ENCODE measurements at regions not wholly inside any gene's neighbourhood (a gene's known extent, or its start where the extent isn't known, plus 50 kb on each side); places are given as distances from the start of the nearest gene placed in this dataset.

DNA sequence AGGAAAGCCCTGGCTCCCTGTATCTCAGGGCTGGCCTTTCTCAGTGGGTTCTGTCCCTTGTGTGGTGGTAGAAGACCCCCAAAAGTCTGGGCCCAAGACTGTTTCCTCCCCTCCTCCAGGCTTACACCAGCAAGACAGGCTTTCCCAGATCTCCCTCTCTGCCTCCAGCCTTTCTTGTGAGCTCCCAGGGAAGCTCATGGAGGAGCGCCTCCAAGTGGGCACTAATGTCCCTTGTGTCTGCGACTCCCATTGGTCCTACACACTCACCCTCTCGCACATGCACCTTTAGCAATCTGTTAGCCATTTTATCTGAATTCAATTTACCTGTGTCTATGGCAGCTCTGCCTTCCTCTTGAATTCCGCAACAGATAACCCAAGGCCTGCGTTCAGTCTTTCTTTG lies 251.1 kb upstream of the CAND1 start:
- no peak for TF ChIP-seq TAF1 (IDR thresholded peaks at IDR 0.05; ENCODE audit: low read depth, low read length)
- TF ChIP-seq POLR2A (IDR thresholded peaks at IDR 0.05; ENCODE audit: low read depth, low read length): no peak

All from GM12891 (cell line).